GM23248 (cell line): ENCODE measurements at regions not wholly inside any gene's neighbourhood (a gene's known extent, or its start where the extent isn't known, plus 50 kb on each side); places are given as distances from the start of the nearest gene placed in this dataset.

Experiments used
- DNase-seq: peaks from one replicate; pipeline ENCODE4 v3.0.0-alpha.2; 2015
- H2AFZ ChIP-seq: fragments of 200-600 bp; sonication (generic); 2 replicates; pipeline ENCODE4 v1.6.1; 2016; ENCODE audit warnings: antibody characterized with exemption
- H3F3A ChIP-seq: fragments of 200-600 bp; sonication (generic); 2 replicates; pipeline ENCODE4 v1.6.1; 2016; ENCODE audit warnings: mild to moderate bottlenecking, antibody characterized with exemption, mixed run types; ENCODE audit not compliant: insufficient read depth
- H3K27ac ChIP-seq: fragments of 200-600 bp; sonication (generic); 2 replicates; pipeline ENCODE4 v1.5.1; 2016; ENCODE audit warnings: mild to moderate bottlenecking
- H3K27me3 ChIP-seq: fragments of 200-600 bp; sonication (generic); replicated peaks from 2 replicates; pipeline ENCODE4 v1.6.1; 2016; ENCODE audit warnings: mild to moderate bottlenecking; ENCODE audit not compliant: insufficient read depth
- H3K36me3 ChIP-seq: fragments of 200-600 bp; sonication (generic); 2 replicates; pipeline ENCODE4 v1.6.1; 2016; ENCODE audit warnings: low read depth, mild to moderate bottlenecking
- H3K4me1 ChIP-seq: fragments of 200-600 bp; sonication (generic); 2 replicates; pipeline ENCODE4 v1.6.1; 2016; ENCODE audit warnings: mild to moderate bottlenecking; ENCODE audit not compliant: insufficient read depth
- H3K4me2 ChIP-seq: fragments of 200-600 bp; sonication (generic); one replicate; pipeline ENCODE4 v1.6.1; 2016; ENCODE audit warnings: mild to moderate bottlenecking; ENCODE audit not compliant: unreplicated experiment
- H3K4me3 ChIP-seq: fragments of 200-600 bp; sonication (generic); 2 replicates; pipeline ENCODE4 v1.5.1; 2016; ENCODE audit warnings: mild to moderate bottlenecking
- H3K79me2 ChIP-seq: fragments of 200-600 bp; sonication (generic); 2 replicates; pipeline ENCODE4 v1.6.1; 2016; ENCODE audit warnings: mild to moderate bottlenecking; ENCODE audit not compliant: insufficient read depth
- H3K9ac ChIP-seq: fragments of 200-600 bp; sonication (generic); 2 replicates; pipeline ENCODE4 v1.6.1; 2016; ENCODE audit warnings: mild to moderate bottlenecking
- H3K9me2 ChIP-seq: fragments of 200-600 bp; sonication (generic); 2 replicates; pipeline ENCODE4 v1.6.1; 2016; ENCODE audit warnings: mixed run types, mild to moderate bottlenecking, moderate library complexity; ENCODE audit not compliant: insufficient read depth
- H3K9me3 ChIP-seq: fragments of 200-600 bp; sonication (generic); one replicate; pipeline ENCODE4 v1.6.1; 2017; ENCODE audit warnings: low read depth
- H4K20me1 ChIP-seq: fragments of 200-600 bp; sonication (generic); 2 replicates; pipeline ENCODE4 v1.6.0; 2016; ENCODE audit not compliant: insufficient read depth
- EZH2 ChIP-seq: fragments of 200-600 bp; sonication (generic); IDR thresholded peaks from 2 replicates; pipeline ENCODE4 v1.6.1; 2018; ENCODE audit warnings: antibody characterized with exemption, mild to moderate bottlenecking; ENCODE audit not compliant: insufficient read depth, poor library complexity, severe bottlenecking
- EZH2phosphoT487 ChIP-seq: fragments of 200-600 bp; sonication (generic); IDR thresholded peaks from 2 replicates; pipeline ENCODE4 v1.6.1; 2018; ENCODE audit warnings: antibody characterized with exemption, moderate library complexity, mild to moderate bottlenecking, low read depth; ENCODE audit not compliant: insufficient read depth
- WGBS, 2 experiments: methylation state at CpG; one replicate each; pipeline ENCODE4 v1.1.6; 2015 to 2017; ENCODE audit warnings: low lambda C conversion rate in 2 of 2, low coverage in 1 of 2; ENCODE audit errors: missing lambda C conversion rate in 2 of 2; 5-methylcytosine and 5-hydroxymethylcytosine counted together
- in situ Hi-C: fragments of 300-500 bp; cut with MboI; formaldehyde crosslinking; loops from 2 replicates; pipeline ENCODE4 v1.15.0; 2020

DNA sequence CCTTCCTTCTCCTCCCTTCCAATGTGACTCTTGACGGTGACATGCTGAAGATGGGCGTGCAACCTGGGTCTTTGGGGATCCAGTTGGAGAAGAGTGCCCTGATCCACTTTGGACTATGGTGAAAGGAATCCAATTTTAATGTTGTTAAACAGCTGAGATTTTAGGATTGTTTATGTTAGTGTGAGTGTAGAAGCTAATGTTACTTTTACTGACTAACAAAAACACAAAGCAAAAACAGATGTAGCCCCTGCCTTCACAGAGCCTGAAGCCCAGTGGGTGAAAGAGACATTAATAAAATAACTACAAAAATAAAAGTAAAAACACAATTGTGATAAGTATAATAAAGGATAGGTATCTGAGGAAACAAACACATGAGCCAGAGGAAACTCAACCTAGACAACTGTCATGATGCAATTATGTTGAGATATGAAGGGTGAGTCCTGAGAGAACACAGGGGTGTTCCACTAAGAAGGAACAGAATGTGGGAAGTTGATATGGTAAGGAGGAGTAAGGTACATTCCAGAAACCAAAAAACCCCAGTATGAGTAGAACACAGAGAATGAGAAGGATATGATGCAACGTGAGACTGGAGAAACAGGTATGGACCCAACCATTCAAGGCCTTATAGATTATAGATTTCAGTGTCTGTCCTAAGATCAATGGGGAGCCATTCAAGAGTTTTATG is 115.1 kb upstream of the PMFBP1 start:
- Histone ChIP-seq H3K4me1 (peaks cover 26% of the 10 kb centered on the region), H3K4me2 (no peak overlapping the region), H3F3A (peaks cover 26% of the 10 kb centered on the region), H3K9ac (no peak overlapping the region), H3K27ac (no peak overlapping the region), H2AFZ (no peak overlapping the region), H3K79me2 (no peaks in the 10 kb centered on the region), H3K9me2 (peaks cover 6% of the 10 kb centered on the region; the same call in 1 of the 2 replicates), H3K36me3 (no peaks in the 10 kb centered on the region), H3K9me3 (no peaks in the 10 kb centered on the region), H4K20me1 (no peaks in the 10 kb centered on the region), H3K4me3 (no peak overlapping the region), H3K27me3 (no peaks in the 10 kb centered on the region)
- no peak for DNase-seq
- 98 to 99% methylated on average over 3 of the region's 3 CpGs for WGBS, 2 experiments
- in situ Hi-C loops: no loop called here
- TF ChIP-seq EZH2phosphoT487 (no peak), EZH2 (no peak)

DNA sequence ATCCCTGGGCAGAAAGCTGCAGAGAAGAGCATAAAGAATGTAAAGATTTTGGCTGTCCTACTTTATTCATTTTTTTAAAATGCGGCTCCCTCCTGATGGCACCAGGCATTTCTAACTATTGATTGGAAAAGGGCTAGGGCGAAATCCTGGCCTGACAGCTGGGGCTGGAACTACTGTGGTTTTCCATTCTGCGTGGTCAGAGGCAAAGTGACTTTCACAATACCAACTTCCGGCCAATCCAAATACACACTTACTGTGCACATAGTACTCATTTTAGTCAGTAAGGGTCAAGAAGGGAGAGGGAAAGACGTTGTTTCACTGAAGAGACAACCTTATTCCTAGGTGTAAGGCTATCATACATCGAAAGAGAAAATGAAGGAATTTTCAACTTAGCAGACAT is 113.8 kb upstream of the PMFBP1 start:
- no peaks in the 10 kb centered on the region for H3K79me2 ChIP-seq
- H3K9me2 ChIP-seq: peaks cover 6% of the 10 kb centered on the region; the same call in 1 of the 2 replicates
- WGBS, 2 experiments: 92 to 94% methylated on average over 6 of the region's 6 CpGs
- H3K9ac ChIP-seq: no peak overlapping the region
- no peak overlapping the region for H3K4me3 ChIP-seq
- no peak overlapping the region for H3K27ac ChIP-seq
- peaks cover 14% of the 10 kb centered on the region for H3K4me1 ChIP-seq
- no peaks in the 10 kb centered on the region for H3K9me3 ChIP-seq
- no peak for DNase-seq
- H3F3A ChIP-seq: peaks cover 16% of the 10 kb centered on the region
- H3K27me3 ChIP-seq: no peaks in the 10 kb centered on the region
- no peaks in the 10 kb centered on the region for H4K20me1 ChIP-seq
- no peak overlapping the region for H2AFZ ChIP-seq
- in situ Hi-C loops: no loop called here
- H3K36me3 ChIP-seq: no peaks in the 10 kb centered on the region
- TF ChIP-seq EZH2phosphoT487 (no peak), EZH2 (no peak)
- H3K4me2 ChIP-seq: no peak overlapping the region

GRCh38 chr16:72285324-72285723 is 113.4 kb upstream of the PMFBP1 start:
- Histone ChIP-seq H3F3A (peaks cover 12% of the 10 kb centered on the region), H3K9ac (no peak overlapping the region), H3K4me2 (no peak overlapping the region), H3K9me2 (peaks cover 6% of the 10 kb centered on the region; the same call in 1 of the 2 replicates), H3K36me3 (no peaks in the 10 kb centered on the region), H2AFZ (no peak overlapping the region), H3K79me2 (no peaks in the 10 kb centered on the region), H3K9me3 (no peaks in the 10 kb centered on the region), H3K4me1 (peaks cover 10% of the 10 kb centered on the region), H4K20me1 (no peaks in the 10 kb centered on the region), H3K4me3 (no peak overlapping the region), H3K27ac (no peak overlapping the region), H3K27me3 (no peaks in the 10 kb centered on the region)
- in situ Hi-C loops: no loop called here
- DNase-seq: no peak
- 95 to 98% methylated on average over 5 of the region's 5 CpGs for WGBS, 2 experiments
- TF ChIP-seq EZH2phosphoT487: no peak
- TF ChIP-seq EZH2: no peak

DNA sequence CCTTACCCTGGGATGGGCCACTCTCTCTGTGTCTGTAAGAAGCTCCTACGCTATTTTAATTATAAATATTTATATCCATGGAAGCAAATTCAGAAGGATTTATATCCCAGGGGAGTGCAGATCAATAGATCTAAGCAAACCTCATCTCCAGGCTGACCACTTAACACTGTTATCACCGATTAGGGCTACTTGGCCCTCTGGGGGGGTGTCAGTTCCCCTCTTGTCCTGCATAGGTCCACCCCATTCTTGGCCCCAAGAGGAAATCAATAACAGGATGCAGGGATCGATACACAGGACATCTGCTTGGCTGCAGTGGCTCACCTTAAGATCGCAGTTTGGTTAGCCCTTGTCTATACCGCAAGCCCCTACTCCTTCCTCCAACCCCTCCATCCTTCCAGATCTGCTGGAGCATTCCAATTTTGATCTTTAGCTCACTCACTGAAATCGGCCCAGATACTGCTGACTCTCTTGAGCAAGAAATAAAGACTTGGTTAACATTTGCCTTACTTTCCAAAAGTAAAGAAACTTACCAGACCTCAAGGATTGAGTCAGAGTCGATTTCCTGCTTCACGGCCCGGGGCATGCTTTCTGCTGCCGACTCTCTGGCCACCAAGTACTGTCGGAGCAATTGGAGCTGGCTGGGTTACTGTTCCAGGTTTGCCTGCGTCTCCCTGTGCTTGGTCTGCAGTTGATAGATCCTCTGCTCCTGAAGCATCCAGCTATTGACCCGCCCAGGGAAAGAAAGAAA is 112.3 kb upstream of the PMFBP1 start:
- no peak for TF ChIP-seq EZH2phosphoT487
- no peak for TF ChIP-seq EZH2
- no peak overlapping the region for H3K27ac ChIP-seq
- H3K9ac ChIP-seq: no peak overlapping the region
- H2AFZ ChIP-seq: no peak overlapping the region
- H3K36me3 ChIP-seq: no peaks in the 10 kb centered on the region
- H3K9me3 ChIP-seq: no peaks in the 10 kb centered on the region
- H4K20me1 ChIP-seq: no peaks in the 10 kb centered on the region
- H3K4me1 ChIP-seq: peaks cover 7% of the 10 kb centered on the region; the same call in 1 of the 2 replicates
- H3F3A ChIP-seq: 0 out of 2 replicates have a peak, but pooled peaks cover under 1% of the 10 kb centered on the region
- no peak overlapping the region for H3K4me2 ChIP-seq
- no peaks in the 10 kb centered on the region for H3K79me2 ChIP-seq
- H3K4me3 ChIP-seq: no peak overlapping the region
- H3K27me3 ChIP-seq: no peaks in the 10 kb centered on the region
- DNase-seq: no peak
- peaks cover 6% of the 10 kb centered on the region; the same call in 1 of the 2 replicates for H3K9me2 ChIP-seq
- 80 to 82% methylated on average over 13 of the region's 13 CpGs for WGBS, 2 experiments
- in situ Hi-C loops: no loop called here
